Natural killer cell (primary cell): ENCODE measurements at regions not wholly inside any gene's neighbourhood (a gene's known extent, or its start where the extent isn't known, plus 50 kb on each side); places are given as distances from the start of the nearest gene placed in this dataset.

ENCODE experiments used
- ATAC-seq, 3 donors: fragments of 150-1000 bp in 2 of 3; fragments of 200-7000 bp in 1 of 3; cut with Tn5 transposase; 1 replicate in 1 of 3; 2 replicates in 2 of 3; pipeline ENCODE4 v1.10.0; 2021; ENCODE audit warnings: mild to moderate bottlenecking in 2 of 3, moderate library complexity in 2 of 3
- DNase-seq, 2 donors: peaks; one replicate each; pipeline versions ENCODE4 v3.0.0 to v3.0.0-alpha.2; 2013 to 2021; ENCODE audit warnings: mixed read lengths in 1 of 2
- H3K27ac ChIP-seq: one replicate; pipeline ENCODE4 v1.5.1; 2013; ENCODE audit warnings: mild to moderate bottlenecking, low read length
- H3K27me3 ChIP-seq: one replicate; pipeline ENCODE4 v1.6.1; 2013; ENCODE audit warnings: low read length; ENCODE audit not compliant: control insufficient read depth, insufficient read depth
- H3K36me3 ChIP-seq: one replicate; pipeline ENCODE4 v1.6.1; 2013; ENCODE audit warnings: low read length; ENCODE audit not compliant: control insufficient read depth, insufficient read depth
- H3K4me1 ChIP-seq: one replicate; pipeline ENCODE4 v1.6.1; 2013; ENCODE audit warnings: low read length; ENCODE audit not compliant: control insufficient read depth, insufficient read depth
- H3K4me3 ChIP-seq: one replicate; pipeline ENCODE4 v1.5.1; 2013; ENCODE audit warnings: low read length
- H3K9me3 ChIP-seq: one replicate; pipeline ENCODE4 v1.6.1; 2013; ENCODE audit warnings: low read length; ENCODE audit not compliant: control insufficient read depth, insufficient read depth
- H3K27ac Mint-ChIP-seq, 2 donors: one replicate each; pipeline ENCODE4 v1.8.0; 2022; ENCODE audit warnings: mild to moderate bottlenecking in 2 of 2, mixed read lengths in 2 of 2, moderate library complexity in 1 of 2
- H3K27me3 Mint-ChIP-seq, 2 donors: one replicate each; pipeline ENCODE4 v1.8.0; 2022; ENCODE audit warnings: low read depth in 2 of 2, mixed read lengths in 2 of 2
- H3K36me3 Mint-ChIP-seq: one replicate; pipeline ENCODE4 v1.8.0; 2022; ENCODE audit warnings: mixed read lengths
- H3K4me1 Mint-ChIP-seq, 2 donors: one replicate each; pipeline ENCODE4 v1.8.0; 2022; ENCODE audit warnings: mixed read lengths in 2 of 2
- H3K4me3 Mint-ChIP-seq: one replicate; pipeline ENCODE4 v1.8.0; 2022; ENCODE audit warnings: mild to moderate bottlenecking, moderate library complexity, mixed read lengths
- H3K9me3 Mint-ChIP-seq, 2 donors: one replicate each; pipeline ENCODE4 v1.8.0; 2022; ENCODE audit warnings: mixed read lengths in 2 of 2
- WGBS: methylation state at CpG from one replicate; pipeline ENCODE4 v1.1.7; 2013; ENCODE audit warnings: missing lambda C conversion rate; ENCODE audit not compliant: insufficient coverage; 5-methylcytosine and 5-hydroxymethylcytosine counted together
- intact Hi-C: fragments of 100-400 bp; cut with micrococcal nuclease; formaldehyde crosslinking; loops from one replicate; pipeline ENCODE4 v1.14.2; 2022
- TF ChIP-seq, protein P1 (sequence below): fragments of 200-600 bp; IDR thresholded peaks from one replicate; pipeline ENCODE4 v1.8.0; 2022; ENCODE audit warnings: antibody characterized with exemption

DNA sequence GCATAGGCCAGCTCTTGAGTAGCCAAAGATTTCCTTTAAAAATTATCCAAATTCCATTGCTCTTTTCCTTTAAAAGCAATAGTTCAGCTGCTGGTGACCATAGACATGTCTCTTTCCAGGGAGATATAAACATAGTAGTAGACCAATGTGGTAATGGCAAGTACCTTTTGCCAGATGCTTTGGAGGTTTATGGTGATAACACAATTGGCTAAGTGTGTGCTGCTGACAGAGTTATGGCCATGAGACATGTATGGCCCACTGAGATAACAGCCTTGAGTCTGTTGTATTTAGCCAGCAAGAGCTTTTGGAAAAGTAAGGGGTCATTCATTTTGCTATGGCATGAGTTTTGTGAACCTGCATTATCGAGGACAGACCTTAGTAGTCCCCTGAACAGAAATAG, 1146.8 kb downstream of the TUSC7 start:
- 64% methylated on average over 1 of the region's 1 CpG for WGBS

DNA sequence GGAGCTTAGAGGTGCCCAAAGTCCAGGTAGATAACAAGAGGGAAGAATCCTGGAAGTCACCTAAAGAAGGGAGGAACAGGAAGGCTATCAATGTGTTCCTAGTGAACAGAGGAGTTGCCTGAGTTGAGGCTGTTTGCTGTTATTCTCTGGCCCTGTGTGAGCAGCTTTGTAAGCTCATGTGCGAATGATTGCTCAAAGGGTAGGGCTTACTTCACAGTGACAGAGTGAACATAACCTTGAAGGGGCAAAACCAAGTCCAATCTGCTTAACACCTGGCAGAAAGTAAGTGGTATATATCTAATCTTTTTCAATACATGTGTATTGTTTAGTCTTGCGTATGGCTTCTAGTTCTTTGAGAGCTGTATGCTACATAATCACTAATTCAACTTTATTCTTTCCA, 1153.6 kb downstream of the TUSC7 start:
- TF ChIP-seq, protein P1, sequence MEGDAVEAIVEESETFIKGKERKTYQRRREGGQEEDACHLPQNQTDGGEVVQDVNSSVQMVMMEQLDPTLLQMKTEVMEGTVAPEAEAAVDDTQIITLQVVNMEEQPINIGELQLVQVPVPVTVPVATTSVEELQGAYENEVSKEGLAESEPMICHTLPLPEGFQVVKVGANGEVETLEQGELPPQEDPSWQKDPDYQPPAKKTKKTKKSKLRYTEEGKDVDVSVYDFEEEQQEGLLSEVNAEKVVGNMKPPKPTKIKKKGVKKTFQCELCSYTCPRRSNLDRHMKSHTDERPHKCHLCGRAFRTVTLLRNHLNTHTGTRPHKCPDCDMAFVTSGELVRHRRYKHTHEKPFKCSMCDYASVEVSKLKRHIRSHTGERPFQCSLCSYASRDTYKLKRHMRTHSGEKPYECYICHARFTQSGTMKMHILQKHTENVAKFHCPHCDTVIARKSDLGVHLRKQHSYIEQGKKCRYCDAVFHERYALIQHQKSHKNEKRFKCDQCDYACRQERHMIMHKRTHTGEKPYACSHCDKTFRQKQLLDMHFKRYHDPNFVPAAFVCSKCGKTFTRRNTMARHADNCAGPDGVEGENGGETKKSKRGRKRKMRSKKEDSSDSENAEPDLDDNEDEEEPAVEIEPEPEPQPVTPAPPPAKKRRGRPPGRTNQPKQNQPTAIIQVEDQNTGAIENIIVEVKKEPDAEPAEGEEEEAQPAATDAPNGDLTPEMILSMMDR: no peak
- no peaks in the 10 kb centered on the region for H3K27me3 Mint-ChIP-seq
- no peak for ATAC-seq
- no peak overlapping the region for H3K4me3 ChIP-seq
- H3K9me3 Mint-ChIP-seq: peaks cover 17 to 19% of the 10 kb centered on the region in 2 donors
- peaks cover 6% of the 10 kb centered on the region for H3K36me3 Mint-ChIP-seq
- no peak overlapping the region for H3K27ac ChIP-seq
- intact Hi-C loops: no loop called here
- H3K27me3 ChIP-seq: no peaks in the 10 kb centered on the region
- no peaks in the 10 kb centered on the region for H3K9me3 ChIP-seq
- no peaks in the 10 kb centered on the region for H3K4me1 ChIP-seq
- H3K27ac Mint-ChIP-seq: no peak overlapping the region
- DNase-seq: no peak
- WGBS: 100% methylated on average over 1 of the region's 2 CpGs
- H3K4me1 Mint-ChIP-seq: no peaks in the 10 kb centered on the region
- H3K4me3 Mint-ChIP-seq: no peak overlapping the region
- no peaks in the 10 kb centered on the region for H3K36me3 ChIP-seq

More for the DNA sequence above, 1146.8 kb downstream of the TUSC7 start:
- H3K4me3 Mint-ChIP-seq: no peak overlapping the region
- no peaks in the 10 kb centered on the region for H3K36me3 Mint-ChIP-seq
- H3K27ac Mint-ChIP-seq: no peak overlapping the region
- no peak overlapping the region for H3K4me3 ChIP-seq
- H3K27me3 ChIP-seq: no peaks in the 10 kb centered on the region
- intact Hi-C loops: no loop called here
- H3K9me3 Mint-ChIP-seq: peaks cover 14 to 17% of the 10 kb centered on the region in 2 donors
- DNase-seq (no peak), ATAC-seq (no peak)
- H3K27ac ChIP-seq: no peak overlapping the region
- no peaks in the 10 kb centered on the region for H3K27me3 Mint-ChIP-seq
- no peaks in the 10 kb centered on the region for H3K36me3 ChIP-seq
- no peaks in the 10 kb centered on the region for H3K9me3 ChIP-seq
- H3K4me1 Mint-ChIP-seq: no peaks in the 10 kb centered on the region
- TF ChIP-seq, protein P1: no peak
- no peaks in the 10 kb centered on the region for H3K4me1 ChIP-seq

DNA sequence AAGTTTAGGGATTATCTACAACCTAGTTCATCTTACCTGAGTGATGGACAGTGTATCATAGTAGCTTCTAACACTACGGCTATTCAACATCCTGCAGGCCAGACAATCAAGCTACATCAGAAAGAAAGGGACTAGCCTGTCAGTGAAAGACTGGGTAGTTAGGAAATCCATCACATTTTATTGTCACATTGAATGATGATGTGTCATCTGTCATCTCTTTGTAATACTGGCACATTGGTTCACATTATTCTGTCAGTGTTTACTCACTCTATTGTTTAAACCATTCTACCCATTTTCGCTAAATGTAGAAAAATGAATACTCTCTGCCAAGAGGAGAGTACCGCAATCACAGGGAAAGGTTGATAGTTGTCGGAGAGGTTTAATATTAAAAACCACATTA, 1155.8 kb downstream of the TUSC7 start:
- H3K4me1 ChIP-seq: no peaks in the 10 kb centered on the region

DNA sequence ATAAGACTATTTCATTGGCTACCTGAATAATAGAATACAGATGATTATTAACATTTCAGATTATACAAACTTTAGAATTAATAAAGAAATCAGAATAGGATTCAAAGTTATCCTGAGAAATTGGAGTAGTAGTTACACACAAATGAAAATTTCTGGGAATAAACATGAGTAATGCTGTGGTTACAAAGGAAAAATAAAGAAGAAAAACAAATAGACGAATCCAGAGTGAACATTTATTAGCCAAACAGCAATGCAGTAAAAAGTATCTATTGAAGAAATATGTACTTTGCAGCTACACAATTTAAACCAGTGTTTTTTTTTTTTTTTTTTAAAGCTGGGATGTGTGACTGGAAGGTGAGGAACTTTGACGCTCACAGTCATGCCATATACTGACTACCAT, 1159.2 kb downstream of the TUSC7 start:
- Histone ChIP-seq H3K36me3 (no peaks in the 10 kb centered on the region), H3K9me3 (peaks cover 3% of the 10 kb centered on the region), H3K27me3 (no peaks in the 10 kb centered on the region), H3K4me3 (no peak overlapping the region), H3K4me1 (no peaks in the 10 kb centered on the region), H3K27ac (no peak overlapping the region)
- peaks cover 7 to 8% of the 10 kb centered on the region in 2 donors for H3K9me3 Mint-ChIP-seq
- H3K27me3 Mint-ChIP-seq: no peaks in the 10 kb centered on the region
- no peak overlapping the region for H3K4me3 Mint-ChIP-seq
- no peaks in the 10 kb centered on the region for H3K4me1 Mint-ChIP-seq
- no peak overlapping the region for H3K27ac Mint-ChIP-seq
- intact Hi-C loops: no loop called here
- no CpG with 5 or more reads among the region's 2 CpGs for WGBS
- ATAC-seq (no peak), DNase-seq (no peak)
- TF ChIP-seq, protein P1: no peak
- H3K36me3 Mint-ChIP-seq: peaks cover 6% of the 10 kb centered on the region

More for the DNA sequence above, 1155.8 kb downstream of the TUSC7 start:
- WGBS: 100% methylated on average over 2 of the region's 4 CpGs
- no peak overlapping the region for H3K4me3 Mint-ChIP-seq
- peaks cover 6% of the 10 kb centered on the region for H3K36me3 Mint-ChIP-seq
- H3K36me3 ChIP-seq: no peaks in the 10 kb centered on the region
- no peak overlapping the region for H3K27ac ChIP-seq
- ATAC-seq (no peak), DNase-seq (no peak)
- no peaks in the 10 kb centered on the region for H3K4me1 Mint-ChIP-seq
- H3K27me3 Mint-ChIP-seq: no peaks in the 10 kb centered on the region
- no peaks in the 10 kb centered on the region for H3K9me3 ChIP-seq
- TF ChIP-seq, protein P1: no peak
- H3K4me3 ChIP-seq: no peak overlapping the region
- no peaks in the 10 kb centered on the region for H3K27me3 ChIP-seq
- peaks cover 11% of the 10 kb centered on the region in 2 donors for H3K9me3 Mint-ChIP-seq
- H3K27ac Mint-ChIP-seq: no peak overlapping the region
- intact Hi-C loops: no loop called here
